GM23338 (cell line): ENCODE measurements at regions not wholly inside any gene's neighbourhood (a gene's known extent, or its start where the extent isn't known, plus 50 kb on each side); places are given as distances from the start of the nearest gene placed in this dataset.

Experiments used
- ATAC-seq: fragments of 200-7000 bp; cut with Tn5 transposase; 3 replicates; pipeline ENCODE4 v1.9.1; 2020
- DNase-seq: peaks from one replicate; pipeline ENCODE4 v3.0.0-alpha.2; 2015; ENCODE audit warnings: low spot score
- H2AFZ ChIP-seq: fragments of 200-600 bp; sonication (generic); 2 replicates; pipeline ENCODE4 v1.8.0; 2016; ENCODE audit warnings: antibody characterized with exemption, mild to moderate bottlenecking, moderate library complexity
- H3F3A ChIP-seq: fragments of 200-600 bp; sonication (generic); replicated peaks from 2 replicates; pipeline ENCODE4 v1.8.0; 2017; ENCODE audit warnings: antibody characterized with exemption, mixed run types, low read depth
- H3K27ac ChIP-seq: fragments of 200-600 bp; sonication (generic); 2 replicates; pipeline ENCODE4 v1.6.1; 2016; ENCODE audit warnings: low read depth
- H3K27me3 ChIP-seq: fragments of 200-600 bp; sonication (generic); 2 replicates; pipeline ENCODE4 v1.8.0; 2016; ENCODE audit warnings: mild to moderate bottlenecking, mixed run types, moderate library complexity; ENCODE audit not compliant: insufficient read depth
- H3K36me3 ChIP-seq: fragments of 200-600 bp; sonication (generic); 2 replicates; pipeline ENCODE4 v1.8.0; 2016; ENCODE audit warnings: mild to moderate bottlenecking; ENCODE audit not compliant: insufficient read depth
- H3K4me1 ChIP-seq: fragments of 200-600 bp; sonication (generic); 2 replicates; pipeline ENCODE4 v1.8.0; 2016; ENCODE audit warnings: mild to moderate bottlenecking, moderate library complexity; ENCODE audit not compliant: insufficient read depth
- H3K4me2 ChIP-seq: fragments of 200-600 bp; sonication (generic); 2 replicates; pipeline ENCODE4 v1.7.1; 2017; ENCODE audit warnings: mixed run types
- H3K4me3 ChIP-seq: fragments of 200-600 bp; sonication (generic); 2 replicates; pipeline ENCODE4 v1.6.1; 2016; ENCODE audit warnings: mixed run types
- H3K79me2 ChIP-seq: fragments of 200-600 bp; sonication (generic); replicated peaks from 2 replicates; pipeline ENCODE4 v1.8.0; 2017; ENCODE audit warnings: mild to moderate bottlenecking; ENCODE audit not compliant: insufficient read depth
- H3K9me2 ChIP-seq: fragments of 200-600 bp; sonication (generic); 2 replicates; pipeline ENCODE4 v1.8.0; 2017; ENCODE audit not compliant: insufficient read depth
- H4K20me1 ChIP-seq: fragments of 200-600 bp; sonication (generic); replicated peaks from 2 replicates; pipeline ENCODE4 v1.8.0; 2017; ENCODE audit warnings: mild to moderate bottlenecking; ENCODE audit not compliant: insufficient read depth
- H3K27ac Mint-ChIP-seq: 2 replicates; pipeline ENCODE4 v1.8.0; 2020; ENCODE audit warnings: inconsistent platforms, mild to moderate bottlenecking, moderate library complexity, mixed read lengths
- H3K27me3 Mint-ChIP-seq: 3 replicates; pipeline ENCODE4 v1.8.0; 2022; ENCODE audit warnings: low read depth, mild to moderate bottlenecking, moderate library complexity, mixed read lengths, inconsistent platforms; ENCODE audit not compliant: insufficient read depth, poor library complexity
- H3K36me3 Mint-ChIP-seq: 3 replicates; pipeline ENCODE4 v1.8.0; 2021; ENCODE audit warnings: low read depth, mild to moderate bottlenecking, inconsistent platforms, moderate library complexity, mixed read lengths
- H3K4me1 Mint-ChIP-seq: 3 replicates; pipeline ENCODE4 v1.8.0; 2020; ENCODE audit warnings: mild to moderate bottlenecking, inconsistent platforms, mixed read lengths
- H3K4me3 Mint-ChIP-seq: 3 replicates; pipeline ENCODE4 v1.8.0; 2021; ENCODE audit warnings: moderate library complexity, mild to moderate bottlenecking, inconsistent platforms, mixed read lengths
- H3K9me3 Mint-ChIP-seq: 3 replicates; pipeline ENCODE4 v1.8.0; 2020; ENCODE audit warnings: moderate library complexity, mild to moderate bottlenecking, inconsistent platforms, mixed read lengths
- CREB1 ChIP-seq: fragments of 250-450 bp; sonication (Bioruptor Pico); IDR thresholded peaks from 2 replicates; pipeline ENCODE4 v1.5.0; 2020; ENCODE audit warnings: low read depth, mild to moderate bottlenecking, moderate library complexity
- EZH2 ChIP-seq: fragments of 200-600 bp; sonication (generic); IDR thresholded peaks from one replicate; pipeline ENCODE4 v1.8.0; 2017; ENCODE audit warnings: antibody characterized with exemption, mild to moderate bottlenecking, low read depth; ENCODE audit not compliant: unreplicated experiment
- EZH2phosphoT487 ChIP-seq: fragments of 200-600 bp; sonication (generic); IDR thresholded peaks from one replicate; pipeline ENCODE4 v1.8.1; 2018; ENCODE audit warnings: antibody characterized with exemption; ENCODE audit not compliant: unreplicated experiment
- JUNB ChIP-seq: IDR thresholded peaks from one replicate; pipeline ENCODE4 v1.6.1; 2016; ENCODE audit warnings: antibody characterized with exemption; ENCODE audit not compliant: unreplicated experiment
- NANOG ChIP-seq: IDR thresholded peaks from 2 replicates; pipeline ENCODE4 v1.6.1; 2016; ENCODE audit warnings: antibody characterized with exemption, borderline replicate concordance
- POLR2AphosphoS5 ChIP-seq: IDR thresholded peaks from 2 replicates; pipeline ENCODE4 v1.6.1; 2016; ENCODE audit warnings: antibody characterized with exemption, low read depth
- STAT1 ChIP-seq: IDR thresholded peaks from one replicate; pipeline ENCODE4 v1.6.1; 2016; ENCODE audit warnings: antibody characterized with exemption; ENCODE audit not compliant: unreplicated experiment
- ZNF114 ChIP-seq: fragments of 250-450 bp; sonication (Bioruptor Pico); IDR thresholded peaks from 2 replicates; pipeline ENCODE4 v1.5.0; 2020; ENCODE audit warnings: mild to moderate bottlenecking, moderate library complexity
- ZNF331 ChIP-seq: fragments of 250-450 bp; sonication (Bioruptor Pico); IDR thresholded peaks from 2 replicates; pipeline ENCODE4 v1.5.0; 2020; ENCODE audit warnings: low read depth, mild to moderate bottlenecking, moderate library complexity
- TF ChIP-seq, protein P1 (sequence below), 2 experiments: fragments of 200-600 bp in 1 of 2; sonication (generic) in 1 of 2; conservative IDR thresholded peaks; 2 replicates each; pipeline versions ENCODE4 v1.5.1 to v1.6.1; 2016 to 2017; ENCODE audit warnings: antibody characterized with exemption in 2 of 2, low read depth in 2 of 2, mild to moderate bottlenecking in 2 of 2, moderate library complexity in 1 of 2
- TF ChIP-seq, protein P2 (sequence below): IDR thresholded peaks from 2 replicates; pipeline ENCODE4 v1.6.1; 2016; ENCODE audit warnings: antibody characterized with exemption
- TF ChIP-seq, protein P3 (sequence below): fragments of 250-450 bp; sonication (Bioruptor Pico); IDR thresholded peaks from 2 replicates; pipeline ENCODE4 v1.5.0; 2020; ENCODE audit warnings: mild to moderate bottlenecking, moderate library complexity
- TF ChIP-seq, protein P4 (sequence below): IDR thresholded peaks from one replicate; pipeline ENCODE4 v1.6.1; 2018; ENCODE audit warnings: antibody characterized with exemption; ENCODE audit not compliant: unreplicated experiment

DNA sequence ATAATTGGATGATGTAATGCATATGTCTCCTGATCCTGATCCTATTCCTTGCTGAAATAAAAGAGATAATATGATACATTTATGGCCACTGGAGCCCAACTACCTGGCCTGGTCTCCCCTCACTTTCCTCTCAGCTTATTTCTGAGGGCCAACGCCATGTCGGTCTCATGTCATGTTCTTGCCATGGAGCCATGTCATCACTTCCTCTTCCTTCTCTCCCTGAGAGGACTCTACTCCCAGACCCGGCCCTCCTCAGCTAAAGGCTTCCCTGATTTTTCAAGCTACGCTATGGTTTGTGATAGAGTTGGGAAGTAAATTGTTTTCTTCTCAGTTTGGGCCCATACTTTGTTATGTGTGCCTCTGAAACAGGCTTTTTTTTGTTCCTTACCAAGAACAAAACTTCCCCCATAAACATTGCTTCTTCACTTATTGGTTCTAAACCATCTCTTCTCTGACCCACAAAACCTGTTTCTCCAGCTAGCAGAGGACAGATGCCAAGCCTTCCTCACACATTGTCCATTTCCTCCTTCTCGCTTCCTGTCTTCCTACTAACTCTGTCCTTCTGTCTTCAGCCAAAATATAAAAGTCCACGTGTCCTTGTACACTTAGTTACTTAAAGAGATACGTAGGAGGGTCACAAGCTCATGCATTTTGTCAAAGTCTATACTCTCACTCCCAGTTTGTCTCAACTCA is 319.9 kb upstream of the DACH1 start:
- H3K4me3 Mint-ChIP-seq: no peak overlapping the region
- H3K4me1 Mint-ChIP-seq: peaks cover 2% of the 10 kb centered on the region; the same call in 1 of the 3 replicates
- no peak for ATAC-seq
- no peak overlapping the region for H3K27ac Mint-ChIP-seq
- H3K4me1 ChIP-seq: no peaks in the 10 kb centered on the region
- no peaks in the 10 kb centered on the region for H3K27me3 Mint-ChIP-seq
- H3K4me3 ChIP-seq: no peak overlapping the region
- H3K9me3 Mint-ChIP-seq: no peaks in the 10 kb centered on the region
- no peak for DNase-seq
- peaks cover 4% of the 10 kb centered on the region; the same call in 1 of the 2 replicates for H3K9me2 ChIP-seq
- no peaks in the 10 kb centered on the region for H3K79me2 ChIP-seq
- H2AFZ ChIP-seq: no peak overlapping the region
- TF ChIP-seq, protein P1, sequence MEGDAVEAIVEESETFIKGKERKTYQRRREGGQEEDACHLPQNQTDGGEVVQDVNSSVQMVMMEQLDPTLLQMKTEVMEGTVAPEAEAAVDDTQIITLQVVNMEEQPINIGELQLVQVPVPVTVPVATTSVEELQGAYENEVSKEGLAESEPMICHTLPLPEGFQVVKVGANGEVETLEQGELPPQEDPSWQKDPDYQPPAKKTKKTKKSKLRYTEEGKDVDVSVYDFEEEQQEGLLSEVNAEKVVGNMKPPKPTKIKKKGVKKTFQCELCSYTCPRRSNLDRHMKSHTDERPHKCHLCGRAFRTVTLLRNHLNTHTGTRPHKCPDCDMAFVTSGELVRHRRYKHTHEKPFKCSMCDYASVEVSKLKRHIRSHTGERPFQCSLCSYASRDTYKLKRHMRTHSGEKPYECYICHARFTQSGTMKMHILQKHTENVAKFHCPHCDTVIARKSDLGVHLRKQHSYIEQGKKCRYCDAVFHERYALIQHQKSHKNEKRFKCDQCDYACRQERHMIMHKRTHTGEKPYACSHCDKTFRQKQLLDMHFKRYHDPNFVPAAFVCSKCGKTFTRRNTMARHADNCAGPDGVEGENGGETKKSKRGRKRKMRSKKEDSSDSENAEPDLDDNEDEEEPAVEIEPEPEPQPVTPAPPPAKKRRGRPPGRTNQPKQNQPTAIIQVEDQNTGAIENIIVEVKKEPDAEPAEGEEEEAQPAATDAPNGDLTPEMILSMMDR (conservative IDR thresholded peaks at IDR 0.05; ENCODE audit: low read depth in 2 of 2): no peak
- no peak for TF ChIP-seq STAT1
- TF ChIP-seq, protein P2, sequence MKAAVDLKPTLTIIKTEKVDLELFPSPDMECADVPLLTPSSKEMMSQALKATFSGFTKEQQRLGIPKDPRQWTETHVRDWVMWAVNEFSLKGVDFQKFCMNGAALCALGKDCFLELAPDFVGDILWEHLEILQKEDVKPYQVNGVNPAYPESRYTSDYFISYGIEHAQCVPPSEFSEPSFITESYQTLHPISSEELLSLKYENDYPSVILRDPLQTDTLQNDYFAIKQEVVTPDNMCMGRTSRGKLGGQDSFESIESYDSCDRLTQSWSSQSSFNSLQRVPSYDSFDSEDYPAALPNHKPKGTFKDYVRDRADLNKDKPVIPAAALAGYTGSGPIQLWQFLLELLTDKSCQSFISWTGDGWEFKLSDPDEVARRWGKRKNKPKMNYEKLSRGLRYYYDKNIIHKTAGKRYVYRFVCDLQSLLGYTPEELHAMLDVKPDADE: no peak
- TF ChIP-seq EZH2: no peak
- TF ChIP-seq CREB1 (CRISPR knock-in tag): no peak
- no peak for TF ChIP-seq ZNF331 (CRISPR knock-in tag)
- TF ChIP-seq ZNF114: no peak
- TF ChIP-seq, protein P3, sequence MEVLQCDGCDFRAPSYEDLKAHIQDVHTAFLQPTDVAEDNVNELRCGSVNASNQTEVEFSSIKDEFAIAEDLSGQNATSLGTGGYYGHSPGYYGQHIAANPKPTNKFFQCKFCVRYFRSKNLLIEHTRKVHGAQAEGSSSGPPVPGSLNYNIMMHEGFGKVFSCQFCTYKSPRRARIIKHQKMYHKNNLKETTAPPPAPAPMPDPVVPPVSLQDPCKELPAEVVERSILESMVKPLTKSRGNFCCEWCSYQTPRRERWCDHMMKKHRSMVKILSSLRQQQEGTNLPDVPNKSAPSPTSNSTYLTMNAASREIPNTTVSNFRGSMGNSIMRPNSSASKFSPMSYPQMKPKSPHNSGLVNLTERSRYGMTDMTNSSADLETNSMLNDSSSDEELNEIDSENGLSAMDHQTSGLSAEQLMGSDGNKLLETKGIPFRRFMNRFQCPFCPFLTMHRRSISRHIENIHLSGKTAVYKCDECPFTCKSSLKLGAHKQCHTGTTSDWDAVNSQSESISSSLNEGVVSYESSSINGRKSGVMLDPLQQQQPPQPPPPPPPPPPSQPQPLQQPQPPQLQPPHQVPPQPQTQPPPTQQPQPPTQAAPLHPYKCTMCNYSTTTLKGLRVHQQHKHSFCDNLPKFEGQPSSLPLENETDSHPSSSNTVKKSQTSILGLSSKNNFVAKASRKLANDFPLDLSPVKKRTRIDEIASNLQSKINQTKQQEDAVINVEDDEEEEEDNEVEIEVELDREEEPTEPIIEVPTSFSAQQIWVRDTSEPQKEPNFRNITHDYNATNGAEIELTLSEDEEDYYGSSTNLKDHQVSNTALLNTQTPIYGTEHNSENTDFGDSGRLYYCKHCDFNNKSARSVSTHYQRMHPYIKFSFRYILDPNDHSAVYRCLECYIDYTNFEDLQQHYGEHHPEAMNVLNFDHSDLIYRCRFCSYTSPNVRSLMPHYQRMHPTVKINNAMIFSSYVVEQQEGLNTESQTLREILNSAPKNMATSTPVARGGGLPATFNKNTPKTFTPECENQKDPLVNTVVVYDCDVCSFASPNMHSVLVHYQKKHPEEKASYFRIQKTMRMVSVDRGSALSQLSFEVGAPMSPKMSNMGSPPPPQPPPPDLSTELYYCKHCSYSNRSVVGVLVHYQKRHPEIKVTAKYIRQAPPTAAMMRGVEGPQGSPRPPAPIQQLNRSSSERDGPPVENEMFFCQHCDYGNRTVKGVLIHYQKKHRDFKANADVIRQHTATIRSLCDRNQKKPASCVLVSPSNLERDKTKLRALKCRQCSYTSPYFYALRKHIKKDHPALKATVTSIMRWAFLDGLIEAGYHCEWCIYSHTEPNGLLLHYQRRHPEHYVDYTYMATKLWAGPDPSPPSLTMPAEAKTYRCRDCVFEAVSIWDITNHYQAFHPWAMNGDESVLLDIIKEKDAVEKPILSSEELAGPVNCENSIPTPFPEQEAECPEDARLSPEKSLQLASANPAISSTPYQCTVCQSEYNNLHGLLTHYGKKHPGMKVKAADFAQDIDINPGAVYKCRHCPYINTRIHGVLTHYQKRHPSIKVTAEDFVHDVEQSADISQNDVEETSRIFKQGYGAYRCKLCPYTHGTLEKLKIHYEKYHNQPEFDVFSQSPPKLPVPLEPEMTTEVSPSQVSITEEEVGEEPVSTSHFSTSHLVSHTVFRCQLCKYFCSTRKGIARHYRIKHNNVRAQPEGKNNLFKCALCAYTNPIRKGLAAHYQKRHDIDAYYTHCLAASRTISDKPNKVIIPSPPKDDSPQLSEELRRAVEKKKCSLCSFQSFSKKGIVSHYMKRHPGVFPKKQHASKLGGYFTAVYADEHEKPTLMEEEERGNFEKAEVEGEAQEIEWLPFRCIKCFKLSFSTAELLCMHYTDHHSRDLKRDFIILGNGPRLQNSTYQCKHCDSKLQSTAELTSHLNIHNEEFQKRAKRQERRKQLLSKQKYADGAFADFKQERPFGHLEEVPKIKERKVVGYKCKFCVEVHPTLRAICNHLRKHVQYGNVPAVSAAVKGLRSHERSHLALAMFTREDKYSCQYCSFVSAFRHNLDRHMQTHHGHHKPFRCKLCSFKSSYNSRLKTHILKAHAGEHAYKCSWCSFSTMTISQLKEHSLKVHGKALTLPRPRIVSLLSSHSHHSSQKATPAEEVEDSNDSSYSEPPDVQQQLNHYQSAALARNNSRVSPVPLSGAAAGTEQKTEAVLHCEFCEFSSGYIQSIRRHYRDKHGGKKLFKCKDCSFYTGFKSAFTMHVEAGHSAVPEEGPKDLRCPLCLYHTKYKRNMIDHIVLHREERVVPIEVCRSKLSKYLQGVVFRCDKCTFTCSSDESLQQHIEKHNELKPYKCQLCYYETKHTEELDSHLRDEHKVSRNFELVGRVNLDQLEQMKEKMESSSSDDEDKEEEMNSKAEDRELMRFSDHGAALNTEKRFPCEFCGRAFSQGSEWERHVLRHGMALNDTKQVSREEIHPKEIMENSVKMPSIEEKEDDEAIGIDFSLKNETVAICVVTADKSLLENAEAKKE (CRISPR knock-in tag): no peak
- no peak for TF ChIP-seq NANOG
- TF ChIP-seq, protein P4, sequence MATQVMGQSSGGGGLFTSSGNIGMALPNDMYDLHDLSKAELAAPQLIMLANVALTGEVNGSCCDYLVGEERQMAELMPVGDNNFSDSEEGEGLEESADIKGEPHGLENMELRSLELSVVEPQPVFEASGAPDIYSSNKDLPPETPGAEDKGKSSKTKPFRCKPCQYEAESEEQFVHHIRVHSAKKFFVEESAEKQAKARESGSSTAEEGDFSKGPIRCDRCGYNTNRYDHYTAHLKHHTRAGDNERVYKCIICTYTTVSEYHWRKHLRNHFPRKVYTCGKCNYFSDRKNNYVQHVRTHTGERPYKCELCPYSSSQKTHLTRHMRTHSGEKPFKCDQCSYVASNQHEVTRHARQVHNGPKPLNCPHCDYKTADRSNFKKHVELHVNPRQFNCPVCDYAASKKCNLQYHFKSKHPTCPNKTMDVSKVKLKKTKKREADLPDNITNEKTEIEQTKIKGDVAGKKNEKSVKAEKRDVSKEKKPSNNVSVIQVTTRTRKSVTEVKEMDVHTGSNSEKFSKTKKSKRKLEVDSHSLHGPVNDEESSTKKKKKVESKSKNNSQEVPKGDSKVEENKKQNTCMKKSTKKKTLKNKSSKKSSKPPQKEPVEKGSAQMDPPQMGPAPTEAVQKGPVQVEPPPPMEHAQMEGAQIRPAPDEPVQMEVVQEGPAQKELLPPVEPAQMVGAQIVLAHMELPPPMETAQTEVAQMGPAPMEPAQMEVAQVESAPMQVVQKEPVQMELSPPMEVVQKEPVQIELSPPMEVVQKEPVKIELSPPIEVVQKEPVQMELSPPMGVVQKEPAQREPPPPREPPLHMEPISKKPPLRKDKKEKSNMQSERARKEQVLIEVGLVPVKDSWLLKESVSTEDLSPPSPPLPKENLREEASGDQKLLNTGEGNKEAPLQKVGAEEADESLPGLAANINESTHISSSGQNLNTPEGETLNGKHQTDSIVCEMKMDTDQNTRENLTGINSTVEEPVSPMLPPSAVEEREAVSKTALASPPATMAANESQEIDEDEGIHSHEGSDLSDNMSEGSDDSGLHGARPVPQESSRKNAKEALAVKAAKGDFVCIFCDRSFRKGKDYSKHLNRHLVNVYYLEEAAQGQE: no peak
- no peak for TF ChIP-seq POLR2AphosphoS5
- TF ChIP-seq EZH2phosphoT487: no peak
- no peak for TF ChIP-seq JUNB
- H3F3A ChIP-seq: no peaks in the 10 kb centered on the region
- H3K27me3 ChIP-seq: no peaks in the 10 kb centered on the region
- H4K20me1 ChIP-seq: no peaks in the 10 kb centered on the region
- H3K4me2 ChIP-seq: no peak overlapping the region
- no peaks in the 10 kb centered on the region for H3K36me3 Mint-ChIP-seq
- no peaks in the 10 kb centered on the region for H3K36me3 ChIP-seq
- H3K27ac ChIP-seq: no peak overlapping the region
